ENCODE measurements at regions not wholly inside any gene's neighbourhood (a gene's known extent, or its start where the extent isn't known, plus 50 kb on each side); places are given as distances from the start of the nearest gene placed in this dataset.
"Not testable (repeated sequence)": the region's sequence is repeated elsewhere in the genome, so short reads cannot be mapped to it uniquely, and the experiment has no call there.

GRCh38 chr11:71698961-71699360 is 116.3 kb upstream of the KRTAP5-11 start:
- TF ChIP-seq CTCF (IDR thresholded peaks at IDR 0.05) = peak; percentile 37
- not testable (repeated sequence) for TF ChIP-seq EZH2 (IDR thresholded peaks at IDR 0.05)
